SK-N-SH (cell line): ENCODE measurements at regions not wholly inside any gene's neighbourhood (a gene's known extent, or its start where the extent isn't known, plus 50 kb on each side); places are given as distances from the start of the nearest gene placed in this dataset.

ENCODE experiments used
- CTCF ChIA-PET: fragments of 300-600, 350-600 bp; formaldehyde crosslinking; extraction: SDS; loops from one replicate; lab custom pipeline; 2021; lab: Yijun Ruan, JAX
- POLR2A ChIA-PET: fragments of 350-600 bp; sonication (Branson Sonifier 250); formaldehyde crosslinking; extraction: SDS; loops from one replicate; lab custom pipeline; 2020; ENCODE audit warnings: antibody characterized with exemption, inconsistent platforms; lab: Yijun Ruan, JAX
- DNase-seq: peaks from one replicate; pipeline ENCODE4 v3.0.0; 2012
- H2AFZ ChIP-seq: fragments of 200-600 bp; sonication (generic); 2 replicates; pipeline ENCODE4 v1.8.1; 2016; ENCODE audit warnings: antibody characterized with exemption, mild to moderate bottlenecking, low read depth
- H3F3A ChIP-seq: fragments of 200-600 bp; sonication (generic); replicated peaks from 2 replicates; pipeline ENCODE3; 2016; ENCODE audit warnings: antibody characterized with exemption, mild to moderate bottlenecking; ENCODE audit not compliant: insufficient read depth
- H3K27ac ChIP-seq, 2 experiments: fragments of 200-500 bp in 1 of 2; fragments of 200-600 bp in 1 of 2; sonication (Bioruptor generic) in 1 of 2; sonication (generic), shearing (Covaris generic) in 1 of 2; 2 replicates each; pipeline versions ENCODE4 v1.5.1 to v1.6.1; 2014 to 2016; ENCODE audit warnings: low read depth in 2 of 2, inconsistent platforms in 1 of 2, low read length in 1 of 2, mild to moderate bottlenecking in 1 of 2, mixed read lengths in 1 of 2
- H3K27me3 ChIP-seq: fragments of 200-600 bp; sonication (generic), shearing (Covaris generic); 2 replicates; pipeline ENCODE4 v1.6.1; 2016; ENCODE audit warnings: mixed run types; ENCODE audit not compliant: insufficient read depth
- H3K36me3 ChIP-seq, 2 experiments: fragments of 200-500 bp in 1 of 2; fragments of 200-600 bp in 1 of 2; sonication (Bioruptor generic) in 1 of 2; sonication (generic) in 1 of 2; replicated peaks in 1 of 2; 2 replicates each; pipeline versions ENCODE3 to v1.5.1; 2014 to 2016; ENCODE audit warnings: low read length in 1 of 2, mild to moderate bottlenecking in 1 of 2; ENCODE audit not compliant: insufficient read depth in 2 of 2, control insufficient read depth in 1 of 2
- H3K4me1 ChIP-seq, 2 experiments: fragments of 200-500 bp in 1 of 2; fragments of 200-600 bp in 1 of 2; sonication (Bioruptor generic) in 1 of 2; sonication (generic), shearing (Covaris generic) in 1 of 2; 2 replicates each; pipeline versions ENCODE4 v1.5.1 to v1.6.1; 2014 to 2016; ENCODE audit warnings: low read depth in 1 of 2, low read length in 1 of 2, mixed run types in 1 of 2; ENCODE audit not compliant: insufficient read depth in 2 of 2, control insufficient read depth in 1 of 2
- H3K4me2 ChIP-seq: fragments of 200-600 bp; sonication (generic), shearing (Covaris generic); 2 replicates; pipeline ENCODE4 v1.6.1; 2017; ENCODE audit warnings: mixed run types
- H3K4me3 ChIP-seq, 2 experiments: fragments of 200-500 bp in 1 of 2; fragments of 200-600 bp in 1 of 2; sonication (Bioruptor generic) in 1 of 2; sonication (generic), shearing (Covaris generic) in 1 of 2; 2 replicates each; pipeline versions ENCODE4 v1.5.1 to v1.8.1; 2014 to 2016; ENCODE audit warnings: low read depth in 2 of 2, inconsistent platforms in 1 of 2, low read length in 1 of 2, mild to moderate bottlenecking in 1 of 2, mixed read lengths in 1 of 2, moderate library complexity in 1 of 2
- H3K79me2 ChIP-seq: fragments of 200-600 bp; sonication (generic); 2 replicates; pipeline ENCODE4 v1.8.1; 2017; ENCODE audit warnings: mild to moderate bottlenecking; ENCODE audit not compliant: insufficient read depth
- H3K9ac ChIP-seq: fragments of 200-600 bp; sonication (generic); 2 replicates; pipeline ENCODE4 v1.6.1; 2017; ENCODE audit warnings: mixed run types
- H3K9me2 ChIP-seq: fragments of 200-600 bp; sonication (generic); 2 replicates; pipeline ENCODE4 v1.6.1; 2017; ENCODE audit warnings: mixed run types
- H3K9me3 ChIP-seq: fragments of 200-600 bp; sonication (generic); 2 replicates; pipeline ENCODE4 v1.6.1; 2017; ENCODE audit warnings: mixed run types, mild to moderate bottlenecking, moderate library complexity
- H4K20me1 ChIP-seq: fragments of 200-600 bp; sonication (generic); 2 replicates; pipeline ENCODE4 v1.6.1; 2017; ENCODE audit warnings: mild to moderate bottlenecking, mixed run types; ENCODE audit not compliant: insufficient read depth
- CHD2 ChIP-seq: fragments of 150-350 bp; IDR thresholded peaks from 2 replicates; pipeline ENCODE4 v1.6.1; 2018; ENCODE audit warnings: low read length; ENCODE audit not compliant: partially characterized antibody
- EP300 ChIP-seq, 2 experiments: IDR thresholded peaks; 2 replicates each; pipeline versions ENCODE4 v1.4.0 to v1.6.1; 2012; ENCODE audit warnings: borderline replicate concordance in 1 of 2, low read depth in 1 of 2, low read length in 1 of 2
- GATA2 ChIP-seq: sonication (generic); formaldehyde crosslinking; IDR thresholded peaks from 2 replicates; pipeline ENCODE4 v1.5.0; 2020; ENCODE audit warnings: mild to moderate bottlenecking, missing genetic modification reagents
- JUND ChIP-seq: IDR thresholded peaks from 2 replicates; pipeline ENCODE4 v1.4.0; 2012
- MEF2A ChIP-seq: IDR thresholded peaks from 2 replicates; pipeline ENCODE4 v1.4.0; 2012; ENCODE audit warnings: low read depth, borderline replicate concordance
- RAD21 ChIP-seq: IDR thresholded peaks from 2 replicates; pipeline ENCODE4 v1.6.1; 2012; ENCODE audit warnings: mild to moderate bottlenecking, low read length
- RXRA ChIP-seq: IDR thresholded peaks from 2 replicates; pipeline ENCODE4 v1.4.0; 2012; ENCODE audit warnings: low read depth, mild to moderate bottlenecking, borderline replicate concordance
- SIN3A ChIP-seq: IDR thresholded peaks from 2 replicates; pipeline ENCODE4 v1.6.1; 2012; ENCODE audit warnings: low read depth, mild to moderate bottlenecking, low read length, moderate library complexity, borderline replicate concordance
- TAF1 ChIP-seq: IDR thresholded peaks from 2 replicates; pipeline ENCODE4 v1.6.1; 2012; ENCODE audit warnings: low read depth, mild to moderate bottlenecking, low read length, moderate library complexity, borderline replicate concordance
- TEAD4 ChIP-seq: IDR thresholded peaks from 2 replicates; pipeline ENCODE4 v1.4.0; 2012; ENCODE audit warnings: mild to moderate bottlenecking, borderline replicate concordance; ENCODE audit not compliant: insufficient read depth
- USF2 ChIP-seq: fragments of 150-350 bp; IDR thresholded peaks from 2 replicates; pipeline ENCODE4 v1.6.1; 2017; ENCODE audit warnings: antibody characterized with exemption, low read length, low read depth, borderline replicate concordance
- WGBS: methylation state at CpG from one replicate; pipeline ENCODE4 v1.1.6; 2017; ENCODE audit warnings: low lambda C conversion rate; 5-methylcytosine and 5-hydroxymethylcytosine counted together
- TF ChIP-seq, protein P1 (sequence below): IDR thresholded peaks from 2 replicates; pipeline ENCODE4 v1.4.0; 2012; ENCODE audit warnings: low read depth
- TF ChIP-seq, protein P2 (sequence below): fragments of 200-600 bp; sonication (generic); IDR thresholded peaks from 2 replicates; pipeline ENCODE4 v1.6.1; 2017; ENCODE audit warnings: antibody characterized with exemption, mild to moderate bottlenecking, moderate library complexity
- TF ChIP-seq, protein P3 (sequence below): IDR thresholded peaks from 2 replicates; pipeline ENCODE4; 2012
- TF ChIP-seq, protein P4 (sequence below): IDR thresholded peaks from 2 replicates; pipeline ENCODE4 v1.4.0; 2012; ENCODE audit warnings: low read depth, borderline replicate concordance

DNA sequence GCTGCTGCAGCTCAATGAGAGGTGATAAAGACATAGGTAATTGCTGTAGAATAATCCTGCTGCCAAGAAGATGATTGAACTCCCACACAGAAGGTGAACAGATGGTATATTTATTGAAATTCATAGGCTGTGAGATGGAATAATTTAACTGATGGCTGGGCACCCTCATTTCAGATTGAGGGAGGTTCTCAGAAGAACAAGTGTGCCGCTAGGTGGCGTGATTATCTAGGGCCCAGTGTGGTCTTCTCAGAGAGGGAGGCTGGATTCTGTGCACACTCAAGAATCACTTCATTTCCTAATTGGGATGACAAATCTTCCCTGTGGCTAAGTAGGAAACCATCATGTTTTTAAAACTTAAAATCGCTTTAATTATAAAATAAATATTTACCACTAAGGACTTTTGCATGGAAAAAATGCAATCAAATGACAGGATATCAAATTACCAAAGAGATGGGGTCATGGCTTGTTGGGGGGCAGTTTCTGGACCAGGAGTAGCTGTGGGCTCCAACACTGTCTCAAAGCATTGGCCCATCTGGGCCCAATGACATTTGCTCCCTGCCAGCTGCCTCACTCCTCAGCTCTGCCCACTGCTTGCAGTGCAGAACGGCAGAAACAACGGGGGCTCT is 132.3 kb downstream of the SNAPC1 start (continued):
- TF ChIP-seq JUND: no peak
- TF ChIP-seq, protein P1, sequence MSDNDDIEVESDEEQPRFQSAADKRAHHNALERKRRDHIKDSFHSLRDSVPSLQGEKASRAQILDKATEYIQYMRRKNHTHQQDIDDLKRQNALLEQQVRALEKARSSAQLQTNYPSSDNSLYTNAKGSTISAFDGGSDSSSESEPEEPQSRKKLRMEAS: no peak

- 42% methylated on average over 3 of the region's 3 CpGs for WGBS
- TF ChIP-seq MEF2A (no peak), RAD21 (no peak), GATA2 (CRISPR knock-in tag) (no peak), RXRA (no peak), SIN3A (no peak), JUND (no peak), TEAD4 (no peak), USF2 (no peak), CHD2 (no peak), TAF1 (no peak), EP300 (IDR thresholded peaks at IDR 0.05; ENCODE audit: borderline replicate concordance in 1 of 2, low read depth in 1 of 2, low read length in 1 of 2) (no peak)
- TF ChIP-seq, protein P2, sequence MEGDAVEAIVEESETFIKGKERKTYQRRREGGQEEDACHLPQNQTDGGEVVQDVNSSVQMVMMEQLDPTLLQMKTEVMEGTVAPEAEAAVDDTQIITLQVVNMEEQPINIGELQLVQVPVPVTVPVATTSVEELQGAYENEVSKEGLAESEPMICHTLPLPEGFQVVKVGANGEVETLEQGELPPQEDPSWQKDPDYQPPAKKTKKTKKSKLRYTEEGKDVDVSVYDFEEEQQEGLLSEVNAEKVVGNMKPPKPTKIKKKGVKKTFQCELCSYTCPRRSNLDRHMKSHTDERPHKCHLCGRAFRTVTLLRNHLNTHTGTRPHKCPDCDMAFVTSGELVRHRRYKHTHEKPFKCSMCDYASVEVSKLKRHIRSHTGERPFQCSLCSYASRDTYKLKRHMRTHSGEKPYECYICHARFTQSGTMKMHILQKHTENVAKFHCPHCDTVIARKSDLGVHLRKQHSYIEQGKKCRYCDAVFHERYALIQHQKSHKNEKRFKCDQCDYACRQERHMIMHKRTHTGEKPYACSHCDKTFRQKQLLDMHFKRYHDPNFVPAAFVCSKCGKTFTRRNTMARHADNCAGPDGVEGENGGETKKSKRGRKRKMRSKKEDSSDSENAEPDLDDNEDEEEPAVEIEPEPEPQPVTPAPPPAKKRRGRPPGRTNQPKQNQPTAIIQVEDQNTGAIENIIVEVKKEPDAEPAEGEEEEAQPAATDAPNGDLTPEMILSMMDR: no peak
- TF ChIP-seq, protein P1: no peak
- TF ChIP-seq, protein P3, sequence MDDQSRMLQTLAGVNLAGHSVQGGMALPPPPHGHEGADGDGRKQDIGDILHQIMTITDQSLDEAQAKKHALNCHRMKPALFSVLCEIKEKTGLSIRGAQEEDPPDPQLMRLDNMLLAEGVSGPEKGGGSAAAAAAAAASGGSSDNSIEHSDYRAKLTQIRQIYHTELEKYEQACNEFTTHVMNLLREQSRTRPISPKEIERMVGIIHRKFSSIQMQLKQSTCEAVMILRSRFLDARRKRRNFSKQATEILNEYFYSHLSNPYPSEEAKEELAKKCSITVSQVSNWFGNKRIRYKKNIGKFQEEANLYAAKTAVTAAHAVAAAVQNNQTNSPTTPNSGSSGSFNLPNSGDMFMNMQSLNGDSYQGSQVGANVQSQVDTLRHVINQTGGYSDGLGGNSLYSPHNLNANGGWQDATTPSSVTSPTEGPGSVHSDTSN: no peak
- TF ChIP-seq, protein P4, sequence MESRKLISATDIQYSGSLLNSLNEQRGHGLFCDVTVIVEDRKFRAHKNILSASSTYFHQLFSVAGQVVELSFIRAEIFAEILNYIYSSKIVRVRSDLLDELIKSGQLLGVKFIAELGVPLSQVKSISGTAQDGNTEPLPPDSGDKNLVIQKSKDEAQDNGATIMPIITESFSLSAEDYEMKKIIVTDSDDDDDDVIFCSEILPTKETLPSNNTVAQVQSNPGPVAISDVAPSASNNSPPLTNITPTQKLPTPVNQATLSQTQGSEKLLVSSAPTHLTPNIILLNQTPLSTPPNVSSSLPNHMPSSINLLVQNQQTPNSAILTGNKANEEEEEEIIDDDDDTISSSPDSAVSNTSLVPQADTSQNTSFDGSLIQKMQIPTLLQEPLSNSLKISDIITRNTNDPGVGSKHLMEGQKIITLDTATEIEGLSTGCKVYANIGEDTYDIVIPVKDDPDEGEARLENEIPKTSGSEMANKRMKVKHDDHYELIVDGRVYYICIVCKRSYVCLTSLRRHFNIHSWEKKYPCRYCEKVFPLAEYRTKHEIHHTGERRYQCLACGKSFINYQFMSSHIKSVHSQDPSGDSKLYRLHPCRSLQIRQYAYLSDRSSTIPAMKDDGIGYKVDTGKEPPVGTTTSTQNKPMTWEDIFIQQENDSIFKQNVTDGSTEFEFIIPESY: no peak
- ChIA-PET CTCF (interaction anchor here (1.1 to 1.3 kb wide), 2 partner anchors 220 to 229 kb away, joined by 3 read pairs; no protein-coding TSS in a partner anchor), POLR2A (no interaction called here)
- H3F3A ChIP-seq: no peaks in the 10 kb centered on the region
- no peak overlapping the region for H3K4me2 ChIP-seq
- H3K27me3 ChIP-seq: peaks cover 7% of the 10 kb centered on the region; the same call in 1 of the 2 replicates
- no peak overlapping the region for H2AFZ ChIP-seq
- DNase-seq: no peak
- H3K4me1 ChIP-seq: no peaks in the 10 kb centered on the region
- H3K4me3 ChIP-seq: no peak overlapping the region
- H3K36me3 ChIP-seq: no peaks in the 10 kb centered on the region
- H3K9me2 ChIP-seq: no peaks in the 10 kb centered on the region
- no peak overlapping the region for H3K9ac ChIP-seq
- H3K27ac ChIP-seq: no peak overlapping the region
- no peaks in the 10 kb centered on the region for H3K9me3 ChIP-seq
- H3K79me2 ChIP-seq: no peaks in the 10 kb centered on the region
- no peaks in the 10 kb centered on the region for H4K20me1 ChIP-seq
Observed at GRCh38 chr14:61897300-61897699, 135.1 kb downstream of the SNAPC1 start.
